ENCODE measurements at regions not wholly inside any gene's neighbourhood (a gene's known extent, or its start where the extent isn't known, plus 50 kb on each side); places are given as distances from the start of the nearest gene placed in this dataset.
"Not testable (repeated sequence)": the region's sequence is repeated elsewhere in the genome, so short reads cannot be mapped to it uniquely, and the experiment has no call there.

- peaks cover 0 to 12% (median 6%) of the 10 kb centered on the region in 4 donors for H3K9me3 ChIP-seq (ENCODE audit: control insufficient read depth in 4 of 4, insufficient read depth in 3 of 4, low read length in 3 of 4)
- H3K27ac ChIP-seq (ENCODE audit: low read depth in 1 of 2, low read length in 1 of 2): no peak overlapping the region
- H3K9ac ChIP-seq (ENCODE audit: insufficient read depth in 1 of 2, low read length in 2 of 2): no peak overlapping the region
- ATAC-seq (ENCODE audit: insufficient read depth, low FRiP score) (no peak), DNase-seq (no peak)
- 92 to 100% methylated on average over 1 of the region's 1 CpG for WGBS, 2 donors
- no peaks in the 10 kb centered on the region for H3K4me1 ChIP-seq (ENCODE audit: control insufficient read depth in 5 of 5, insufficient read depth in 5 of 5, low read length in 5 of 5)
- no peak for TF ChIP-seq CTCF (IDR thresholded peaks at IDR 0.05; ENCODE audit: control extremely low read depth, extremely low read depth)
- H3K27me3 ChIP-seq (ENCODE audit: control insufficient read depth in 3 of 3, insufficient read depth in 3 of 3, low read length in 2 of 3): no peaks in the 10 kb centered on the region
- no peak overlapping the region for H3K4me3 ChIP-seq
- H3K36me3 ChIP-seq (ENCODE audit: control insufficient read depth in 4 of 4, insufficient read depth in 4 of 4, low read length in 4 of 4): no peaks in the 10 kb centered on the region
These were observed 511.2 kb upstream of the GRAMD2B start for GRCh38 chr5:125912028-125912427.

- Histone ChIP-seq H3K27me3 (ENCODE audit: control insufficient read depth in 3 of 3, insufficient read depth in 3 of 3, low read length in 2 of 3) (no peaks in the 10 kb centered on the region), H3K9me3 (ENCODE audit: control insufficient read depth in 4 of 4, insufficient read depth in 3 of 4, low read length in 3 of 4) (peaks cover 0 to 7% (median 5%) of the 10 kb centered on the region in 4 donors), H3K4me3 (no peak overlapping the region), H3K4me1 (ENCODE audit: control insufficient read depth in 5 of 5, insufficient read depth in 5 of 5, low read length in 5 of 5) (no peaks in the 10 kb centered on the region), H3K9ac (ENCODE audit: insufficient read depth in 1 of 2, low read length in 2 of 2) (no peak overlapping the region), H3K36me3 (ENCODE audit: control insufficient read depth in 4 of 4, insufficient read depth in 4 of 4, low read length in 4 of 4) (no peaks in the 10 kb centered on the region), H3K27ac (ENCODE audit: low read depth in 1 of 2, low read length in 1 of 2) (no peak overlapping the region)
- ATAC-seq (ENCODE audit: insufficient read depth, low FRiP score): no peak
- no peak for TF ChIP-seq CTCF (IDR thresholded peaks at IDR 0.05; ENCODE audit: control extremely low read depth, extremely low read depth)
- 88 to 90% methylated on average over 2 of the region's 2 CpGs for WGBS, 2 donors
- no peak for DNase-seq
These were observed 510.0 kb upstream of the GRAMD2B start for GRCh38 chr5:125913200-125913599.

GRCh38 chr5:125914471-125914870 lies 508.7 kb upstream of the GRAMD2B start:
- TF ChIP-seq CTCF (IDR thresholded peaks at IDR 0.05; ENCODE audit: control extremely low read depth, extremely low read depth): no peak
- ATAC-seq (ENCODE audit: insufficient read depth, low FRiP score) (no peak), DNase-seq (no peak)
- H3K4me1 ChIP-seq (ENCODE audit: control insufficient read depth in 5 of 5, insufficient read depth in 5 of 5, low read length in 5 of 5): no peaks in the 10 kb centered on the region
- no peaks in the 10 kb centered on the region for H3K27me3 ChIP-seq (ENCODE audit: control insufficient read depth in 3 of 3, insufficient read depth in 3 of 3, low read length in 2 of 3)
- H3K4me3 ChIP-seq: no peak overlapping the region
- WGBS, 2 donors: 78 to 82% methylated on average over 3 of the region's 3 CpGs
- peaks cover 0 to 7% (median 5%) of the 10 kb centered on the region in 4 donors for H3K9me3 ChIP-seq (ENCODE audit: control insufficient read depth in 4 of 4, insufficient read depth in 3 of 4, low read length in 3 of 4)
- no peaks in the 10 kb centered on the region for H3K36me3 ChIP-seq (ENCODE audit: control insufficient read depth in 4 of 4, insufficient read depth in 4 of 4, low read length in 4 of 4)
- H3K27ac ChIP-seq (ENCODE audit: low read depth in 1 of 2, low read length in 1 of 2): no peak overlapping the region
- no peak overlapping the region for H3K9ac ChIP-seq (ENCODE audit: insufficient read depth in 1 of 2, low read length in 2 of 2)

DNA sequence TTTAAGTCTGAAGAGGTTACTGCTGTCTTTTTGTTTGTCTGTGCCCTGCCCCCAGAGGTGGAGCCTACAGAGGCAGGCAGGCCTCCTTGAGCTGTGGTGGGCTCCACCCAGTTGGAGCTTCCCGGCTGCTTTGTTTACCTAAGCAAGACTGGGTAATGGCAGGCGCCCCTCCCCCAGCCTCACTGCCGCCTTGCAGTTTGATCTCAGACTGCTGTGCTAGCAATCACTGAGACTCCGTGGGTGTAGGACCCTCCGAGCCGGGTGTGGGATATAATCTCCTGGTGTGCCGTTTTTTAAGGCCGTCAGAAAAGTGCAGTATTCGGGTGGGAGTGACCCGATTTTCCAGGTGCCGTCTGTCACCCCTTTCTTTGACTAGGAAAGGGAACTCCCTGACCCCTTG lies 499.3 kb upstream of the GRAMD2B start:
- DNase-seq; H3K4me1 ChIP-seq (ENCODE audit: control insufficient read depth in 5 of 5, insufficient read depth in 5 of 5, low read length in 5 of 5); H3K9me3 ChIP-seq (ENCODE audit: control insufficient read depth in 4 of 4, insufficient read depth in 3 of 4, low read length in 3 of 4); H3K27me3 ChIP-seq (ENCODE audit: control insufficient read depth in 3 of 3, insufficient read depth in 3 of 3, low read length in 2 of 3); ATAC-seq (ENCODE audit: insufficient read depth, low FRiP score); H3K9ac ChIP-seq (ENCODE audit: insufficient read depth in 1 of 2, low read length in 2 of 2); H3K27ac ChIP-seq (ENCODE audit: low read depth in 1 of 2, low read length in 1 of 2); H3K36me3 ChIP-seq (ENCODE audit: control insufficient read depth in 4 of 4, insufficient read depth in 4 of 4, low read length in 4 of 4); H3K4me3 ChIP-seq: not testable (repeated sequence)
- 85 to 90% methylated on average over 11 of the region's 11 CpGs for WGBS, 2 donors

All from lung (tissue), 11 donors.